ENCODE measurements at regions not wholly inside any gene's neighbourhood (a gene's known extent, or its start where the extent isn't known, plus 50 kb on each side); places are given as distances from the start of the nearest gene placed in this dataset.

- Histone ChIP-seq H3K4me3 (ENCODE audit: low read depth in 1 of 2, low read length in 2 of 2) (no peak overlapping the region), H3K4me1 (ENCODE audit: insufficient read depth, low read length) (no peaks in the 10 kb centered on the region), H3K79me2 (ENCODE audit: insufficient read depth, low read length) (no peaks in the 10 kb centered on the region), H2AFZ (ENCODE audit: low read depth, low read length) (no peak overlapping the region), H4K20me1 (ENCODE audit: insufficient read depth, low read length) (no peaks in the 10 kb centered on the region), H3K36me3 (ENCODE audit: insufficient read depth, low read length) (no peaks in the 10 kb centered on the region), H3K27ac (ENCODE audit: low read length) (no peak overlapping the region), H3K9ac (ENCODE audit: low read depth, low read length) (no peak overlapping the region), H3K9me3 (ENCODE audit: insufficient read depth, low read length, severe bottlenecking) (no peaks in the 10 kb centered on the region), H3K4me2 (ENCODE audit: insufficient read depth, low read length) (no peak overlapping the region), H3K27me3 (ENCODE audit: insufficient read depth, low read length, poor library complexity) (no peaks in the 10 kb centered on the region)
- TF ChIP-seq CTCF (IDR thresholded peaks at IDR 0.05; ENCODE audit: borderline replicate concordance, extremely low read depth, low read length, poor library complexity, severe bottlenecking) (no peak), EZH2 (IDR thresholded peaks at IDR 0.05; ENCODE audit: borderline replicate concordance, low read depth, low read length, severe bottlenecking) (no peak)
- DNase-seq (no peak), ATAC-seq (ENCODE audit: insufficient read depth, low read depth) (no peak)
Observed at GRCh38 chr1:168876830-168877229, 147.8 kb upstream of the DPT start.

GRCh38 chr1:168879896-168880734 is 151.1 kb upstream of the DPT start:
- Histone ChIP-seq H3K9ac (ENCODE audit: low read depth, low read length) (no peak overlapping the region), H3K79me2 (ENCODE audit: insufficient read depth, low read length) (no peaks in the 10 kb centered on the region), H2AFZ (ENCODE audit: low read depth, low read length) (no peak overlapping the region; the same call in 1 of the 2 replicates), H3K4me3 (ENCODE audit: low read depth in 1 of 2, low read length in 2 of 2) (no peak overlapping the region), H3K4me2 (ENCODE audit: insufficient read depth, low read length) (no peak overlapping the region), H3K27ac (ENCODE audit: low read length) (no peak overlapping the region), H3K9me3 (ENCODE audit: insufficient read depth, low read length, severe bottlenecking) (no peaks in the 10 kb centered on the region), H4K20me1 (ENCODE audit: insufficient read depth, low read length) (no peaks in the 10 kb centered on the region), H3K36me3 (ENCODE audit: insufficient read depth, low read length) (no peaks in the 10 kb centered on the region), H3K4me1 (ENCODE audit: insufficient read depth, low read length) (no peaks in the 10 kb centered on the region), H3K27me3 (ENCODE audit: insufficient read depth, low read length, poor library complexity) (no peaks in the 10 kb centered on the region)
- TF ChIP-seq CTCF (IDR thresholded peaks at IDR 0.05; ENCODE audit: borderline replicate concordance, extremely low read depth, low read length, poor library complexity, severe bottlenecking) = no peak
- no peak for TF ChIP-seq EZH2 (IDR thresholded peaks at IDR 0.05; ENCODE audit: borderline replicate concordance, low read depth, low read length, severe bottlenecking)
- ATAC-seq (ENCODE audit: insufficient read depth, low read depth) = no peak
- DNase-seq = no peak

- Histone ChIP-seq H3K79me2 (ENCODE audit: insufficient read depth, low read length) (no peaks in the 10 kb centered on the region), H3K4me1 (ENCODE audit: insufficient read depth, low read length) (no peaks in the 10 kb centered on the region), H2AFZ (ENCODE audit: low read depth, low read length) (no peak overlapping the region), H3K27me3 (ENCODE audit: insufficient read depth, low read length, poor library complexity) (no peaks in the 10 kb centered on the region), H3K9ac (ENCODE audit: low read depth, low read length) (no peak overlapping the region), H3K4me3 (ENCODE audit: low read depth in 1 of 2, low read length in 2 of 2) (no peak overlapping the region), H3K4me2 (ENCODE audit: insufficient read depth, low read length) (no peak overlapping the region), H3K27ac (ENCODE audit: low read length) (no peak overlapping the region), H3K36me3 (ENCODE audit: insufficient read depth, low read length) (no peaks in the 10 kb centered on the region), H4K20me1 (ENCODE audit: insufficient read depth, low read length) (no peaks in the 10 kb centered on the region), H3K9me3 (ENCODE audit: insufficient read depth, low read length, severe bottlenecking) (no peaks in the 10 kb centered on the region)
- no peak for TF ChIP-seq CTCF (IDR thresholded peaks at IDR 0.05; ENCODE audit: borderline replicate concordance, extremely low read depth, low read length, poor library complexity, severe bottlenecking)
- no peak for TF ChIP-seq EZH2 (IDR thresholded peaks at IDR 0.05; ENCODE audit: borderline replicate concordance, low read depth, low read length, severe bottlenecking)
- DNase-seq (no peak), ATAC-seq (ENCODE audit: insufficient read depth, low read depth) (no peak)
Observed at GRCh38 chr1:168881656-168882260, 152.8 kb upstream of the DPT start.
